OCI-M1 (cell line): ENCODE measurements at regions not wholly inside any gene's neighbourhood (a gene's known extent, or its start where the extent isn't known, plus 50 kb on each side); places are given as distances from the start of the nearest gene placed in this dataset.

Experiments
- DNase-seq: peaks from one replicate; lab custom pipeline; 2025; lab: John Stamatoyannopoulos, UW

DNA sequence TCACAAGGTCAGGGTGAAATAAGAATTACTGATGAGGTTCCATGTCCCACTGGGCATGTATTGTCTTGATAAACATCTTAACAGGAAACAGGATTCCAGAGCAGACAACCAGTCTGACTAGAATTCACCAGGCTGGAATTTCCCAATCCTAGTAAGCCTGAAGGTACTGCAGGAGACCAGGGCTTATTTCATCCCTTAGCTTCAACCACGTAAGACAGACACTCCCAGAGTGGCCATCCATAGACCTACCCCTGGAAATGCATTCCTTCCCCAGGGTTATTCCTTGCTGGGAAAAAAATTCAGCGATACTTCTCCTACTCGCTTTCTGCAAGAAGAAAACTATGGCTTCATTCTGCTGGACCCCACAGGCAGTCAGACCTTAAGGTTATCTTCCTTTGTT is 785.4 kb downstream of the NR2F1-AS1 start:
- no peak for DNase-seq

DNA sequence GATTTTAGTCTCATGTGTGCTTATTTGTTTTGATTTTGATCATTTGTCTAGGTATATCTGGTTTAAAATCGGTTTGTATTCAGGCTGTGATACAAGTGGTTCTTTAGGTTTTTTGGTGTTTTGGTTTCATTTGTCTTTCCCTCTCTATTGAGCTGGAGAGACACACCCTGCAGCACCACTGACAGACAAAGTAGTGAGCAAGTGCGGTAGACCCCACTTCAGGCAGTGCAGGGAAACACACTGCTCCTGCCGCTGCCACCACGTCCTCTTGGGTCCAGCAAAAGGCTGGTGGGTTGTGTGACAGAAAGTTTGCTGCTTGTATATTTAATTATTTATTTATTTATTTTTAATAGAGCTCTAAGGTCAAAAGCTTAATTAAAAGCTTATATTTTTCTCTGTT is 801.0 kb downstream of the NR2F1-AS1 start:
- DNase-seq = no peak

DNA sequence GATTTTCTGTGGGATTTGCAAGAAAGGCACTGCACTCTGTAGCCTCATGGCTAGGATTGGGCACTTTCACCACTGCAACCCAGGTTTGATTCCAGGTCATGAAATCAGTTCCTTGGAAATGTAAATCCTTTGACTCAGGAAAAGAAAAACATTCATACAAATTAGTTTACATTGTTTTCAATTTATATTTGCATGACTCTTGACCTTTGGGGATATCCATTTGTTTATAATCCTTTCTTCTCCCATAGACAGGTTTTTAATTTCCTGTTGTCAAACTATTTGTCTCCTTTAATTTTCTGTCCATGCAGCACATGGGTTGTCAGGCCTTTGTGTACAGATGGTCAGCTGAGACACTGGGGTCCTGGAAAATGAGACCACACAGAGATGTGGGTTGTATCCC is 801.5 kb downstream of the NR2F1-AS1 start:
- no peak for DNase-seq

DNA sequence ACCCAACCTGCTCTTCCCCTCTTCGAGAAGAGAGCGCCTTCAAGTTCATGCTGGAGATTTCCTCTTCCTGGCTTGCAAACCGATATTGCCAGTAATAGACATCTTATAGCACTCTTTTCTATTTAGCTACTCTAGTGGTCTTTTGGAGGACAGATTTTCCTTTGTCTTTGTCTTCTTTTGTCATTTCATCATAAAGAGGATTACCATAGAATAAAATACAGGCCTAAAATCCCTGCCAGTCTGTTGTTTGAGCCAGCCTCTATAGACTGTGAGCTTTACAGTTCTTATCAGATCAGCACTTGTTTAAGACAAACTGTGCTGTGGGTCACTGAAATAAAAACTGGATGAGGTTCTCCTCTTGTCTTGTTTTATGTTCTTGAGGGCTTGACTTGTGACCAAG is 802.8 kb downstream of the NR2F1-AS1 start:
- peak; percentile 12 for DNase-seq

DNA sequence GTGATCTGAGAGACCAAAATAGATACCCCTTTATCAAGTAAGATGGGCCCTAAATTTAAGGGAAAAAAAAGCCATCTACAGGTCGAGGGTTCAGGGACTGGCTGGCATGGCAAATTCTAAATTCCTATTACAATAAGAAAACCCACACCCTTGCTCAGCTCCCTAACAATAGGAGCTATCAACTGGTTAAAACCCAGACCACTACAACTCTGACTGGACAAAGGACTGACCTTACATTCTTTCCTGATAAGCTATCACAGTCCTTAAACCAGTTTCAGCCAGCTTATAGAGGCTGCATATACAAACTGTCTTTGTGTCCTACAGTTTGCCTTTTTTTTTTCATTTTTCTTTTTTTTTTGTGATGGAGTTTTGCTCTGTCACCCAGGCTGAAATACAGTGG is 803.6 kb downstream of the NR2F1-AS1 start:
- peak; percentile 65 for DNase-seq

DNA sequence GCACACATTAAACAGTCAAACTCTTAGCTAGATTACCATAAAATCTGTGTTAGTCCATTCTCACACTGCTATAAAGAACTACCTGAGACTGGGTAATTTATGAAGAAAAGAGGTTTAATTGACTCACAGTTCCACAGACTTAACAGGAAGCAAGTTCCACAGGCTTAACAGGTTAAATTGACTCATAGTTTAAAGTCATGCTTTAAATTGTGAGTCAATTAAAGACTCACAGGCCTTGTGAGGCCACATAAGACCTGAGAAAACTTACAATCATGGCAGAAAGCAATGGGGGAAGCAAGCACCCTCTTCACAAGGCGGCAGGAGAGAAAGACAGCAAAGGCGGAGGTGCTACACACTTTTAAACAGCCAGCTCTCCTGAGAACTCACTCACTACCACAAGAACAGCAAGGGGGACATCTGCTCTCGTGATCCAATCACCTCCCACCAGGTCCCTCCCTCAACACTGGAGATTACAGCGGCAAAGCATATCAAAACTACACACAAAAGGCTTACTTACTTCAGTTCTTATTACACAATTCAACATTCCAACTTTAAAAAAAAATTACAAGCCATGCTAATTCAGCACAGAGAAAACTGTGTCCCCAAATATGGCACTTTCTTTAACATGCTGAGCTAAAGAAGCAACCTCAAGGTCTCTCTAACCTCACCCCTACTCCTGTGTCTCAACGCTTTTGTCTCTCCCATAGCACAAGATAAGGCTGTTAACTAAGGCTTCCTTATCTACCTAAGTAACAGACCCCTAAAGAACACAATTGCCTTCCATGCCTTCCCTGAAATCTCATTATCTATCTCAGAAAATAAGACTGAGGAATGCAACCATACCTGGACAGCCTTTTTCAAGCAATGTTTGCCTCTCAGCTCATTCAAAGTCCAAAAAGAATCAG is 805.1 kb downstream of the NR2F1-AS1 start:
- peak; percentile 18 for DNase-seq

DNA sequence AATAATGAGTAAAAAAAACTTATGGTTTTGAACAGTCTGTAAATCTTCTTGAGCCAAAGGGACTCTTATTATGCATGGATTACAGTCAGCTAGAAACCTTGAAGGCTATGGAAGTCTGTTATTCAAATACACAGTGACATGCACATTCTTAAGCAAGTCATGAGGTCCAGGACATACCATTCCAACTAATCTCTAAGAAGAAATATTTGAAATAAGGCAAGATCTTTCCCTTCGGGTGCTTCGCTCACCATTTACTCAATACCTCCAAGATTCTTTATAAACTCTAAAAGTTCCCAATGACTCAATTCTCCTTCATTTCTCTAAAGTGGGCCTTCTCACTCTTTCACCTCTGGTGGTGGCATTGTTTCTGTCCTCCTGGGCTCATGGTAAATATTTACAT is 811.0 kb downstream of the NR2F1-AS1 start:
- DNase-seq = no peak

DNA sequence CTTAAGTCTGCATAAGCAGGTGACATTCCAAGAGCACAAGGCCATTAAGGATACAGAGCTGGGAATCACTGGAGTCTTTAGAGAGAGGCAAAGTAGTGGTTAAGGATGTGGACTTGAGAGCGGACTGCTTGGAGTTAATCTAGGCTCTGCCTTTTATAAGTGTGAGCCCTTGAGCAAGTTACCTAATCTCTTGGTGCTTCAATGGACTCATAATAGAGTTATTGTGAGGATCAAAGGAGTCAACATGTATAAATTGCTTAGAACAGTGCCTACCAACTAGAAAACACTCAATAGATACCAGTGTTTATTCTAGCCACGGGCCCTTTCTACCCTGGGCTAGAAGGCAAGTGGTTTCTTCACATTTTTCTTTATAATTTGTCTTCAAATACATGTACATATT is 819.4 kb downstream of the NR2F1-AS1 start:
- no peak for DNase-seq

DNA sequence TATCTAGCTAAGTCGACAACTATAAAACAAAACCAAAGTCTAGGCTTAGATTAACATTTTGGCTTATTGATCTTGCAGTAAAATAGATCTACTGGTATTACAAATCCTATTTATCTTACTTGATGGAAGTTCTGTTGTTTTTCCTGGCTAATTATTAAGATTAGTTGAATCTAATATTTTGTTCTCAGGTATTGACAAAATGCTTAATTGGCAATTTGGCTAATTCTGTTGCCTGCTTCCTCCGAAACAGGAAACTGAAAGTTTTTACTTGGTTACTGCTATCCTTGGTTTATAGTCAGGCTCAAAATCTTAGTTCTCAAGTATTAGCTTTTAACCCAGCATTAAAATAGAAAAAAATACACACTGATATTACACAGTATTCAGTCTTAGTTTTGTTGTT is 820.5 kb downstream of the NR2F1-AS1 start:
- no peak for DNase-seq

DNA sequence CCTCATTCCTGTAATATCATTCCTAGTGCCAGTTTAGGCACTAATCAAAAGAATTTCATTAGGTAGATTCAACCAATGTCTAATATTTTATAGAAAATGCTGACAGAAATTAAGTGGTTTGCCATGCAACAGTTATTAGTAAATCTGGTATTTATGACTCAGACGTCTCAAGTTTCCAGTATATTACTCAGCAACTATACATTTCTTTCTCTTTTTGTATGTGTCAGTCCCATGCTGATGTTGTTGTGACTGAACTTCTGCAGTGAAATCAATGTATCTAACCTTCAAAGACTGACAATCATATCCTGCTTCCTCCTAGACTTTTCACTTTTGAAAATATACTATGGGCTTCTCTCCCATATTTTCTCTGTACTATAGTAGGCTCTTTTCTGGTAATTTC is 822.5 kb downstream of the NR2F1-AS1 start:
- DNase-seq = no peak

DNA sequence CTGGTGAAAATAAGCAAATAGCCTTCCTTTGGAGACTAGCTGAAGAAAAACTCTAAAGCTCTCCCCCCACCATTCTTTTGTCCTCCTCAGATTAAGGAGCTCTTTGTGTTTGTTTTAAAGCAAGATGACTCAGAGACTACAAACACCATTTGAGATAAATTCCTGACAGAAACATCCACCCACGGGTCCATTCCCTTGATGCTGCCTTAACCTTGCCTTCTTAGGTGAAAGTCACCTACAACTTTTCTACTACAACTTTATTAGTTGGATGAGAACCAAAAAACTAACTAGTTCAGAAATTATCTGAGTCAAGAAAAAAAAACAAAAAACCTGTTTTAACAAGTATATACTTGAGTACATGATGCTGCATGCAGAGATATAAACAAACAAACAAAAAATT is 831.1 kb downstream of the NR2F1-AS1 start:
- no peak for DNase-seq

DNA sequence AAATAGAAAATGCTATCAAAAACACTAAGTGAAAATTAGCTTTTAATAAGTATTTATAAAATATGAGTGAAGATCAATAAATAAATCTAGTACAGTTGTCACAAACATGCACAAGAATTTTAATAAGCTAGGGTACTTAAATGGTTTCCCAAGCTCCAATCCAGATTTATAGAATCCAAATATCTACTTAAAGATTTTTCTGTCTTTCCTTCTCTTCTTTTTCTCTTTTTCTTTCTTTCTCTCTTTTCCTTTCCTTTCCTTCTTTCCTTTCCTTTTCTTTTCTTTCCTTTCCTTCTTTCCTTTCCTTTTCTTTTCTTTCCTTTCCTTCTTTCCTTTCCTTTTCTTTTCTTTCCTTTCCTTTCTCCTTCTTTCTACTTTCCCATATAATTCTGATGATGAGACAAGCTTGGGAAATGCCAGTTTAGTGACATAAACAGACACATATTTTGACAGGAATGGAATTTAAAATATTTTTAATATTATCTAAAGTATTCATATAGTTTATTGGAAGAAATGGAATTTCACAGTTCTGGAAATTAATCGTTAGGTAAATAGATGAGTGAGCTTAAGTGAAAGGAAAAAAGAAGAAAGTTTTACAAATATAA is 832.8 kb downstream of the NR2F1-AS1 start:
- no peak for DNase-seq

DNA sequence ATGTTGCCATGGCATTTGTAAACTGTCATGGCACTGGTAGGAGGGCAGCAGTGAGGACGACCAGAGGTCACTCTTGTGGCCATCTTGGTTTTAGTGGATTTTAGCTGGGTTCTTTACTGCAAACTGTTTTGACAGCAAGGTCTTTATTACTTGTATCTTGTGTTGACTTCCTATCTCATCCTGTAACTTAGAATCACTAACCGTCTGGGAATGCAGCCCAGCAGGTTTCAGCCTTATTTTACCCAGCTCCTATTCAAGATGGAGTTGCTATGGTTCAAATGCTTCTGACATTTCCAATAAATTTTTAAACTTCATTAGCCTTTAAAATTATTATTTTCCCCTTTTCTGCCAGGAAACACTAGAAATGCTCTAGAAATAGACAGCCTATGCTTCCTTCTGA is 839.1 kb downstream of the NR2F1-AS1 start:
- DNase-seq = no peak

DNA sequence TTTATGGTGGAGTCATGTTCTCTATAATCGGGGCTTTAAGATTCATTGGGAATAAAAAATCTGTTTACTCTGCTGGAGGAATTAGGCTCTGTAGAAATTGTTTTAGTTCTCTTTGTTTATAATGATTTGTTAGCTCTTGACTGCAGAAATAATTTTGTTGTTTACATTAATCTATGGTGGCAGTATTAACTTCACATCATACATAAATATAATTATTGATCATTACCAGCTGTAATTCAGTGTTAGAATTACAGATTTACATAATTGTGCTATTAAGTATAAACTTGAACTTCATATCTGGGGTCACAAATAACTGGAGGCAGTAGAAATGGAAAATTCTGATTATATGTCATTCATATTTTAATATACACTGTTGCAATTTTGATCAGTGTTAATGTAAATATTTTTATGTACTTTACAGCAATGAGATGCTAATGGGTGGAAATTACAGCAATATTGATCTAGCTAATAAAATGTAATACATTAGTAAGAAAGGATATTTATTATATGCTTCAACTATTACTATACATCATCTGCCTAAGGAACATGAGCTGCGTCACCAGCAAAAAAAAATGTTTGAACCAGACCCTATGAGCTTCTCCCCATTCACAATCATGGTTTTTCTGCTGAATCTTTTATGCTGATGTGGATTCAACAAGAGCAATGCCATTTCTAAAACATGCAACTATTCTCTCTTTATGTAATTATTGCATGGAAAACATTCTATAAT is 846.6 kb downstream of the NR2F1-AS1 start:
- no peak for DNase-seq

DNA sequence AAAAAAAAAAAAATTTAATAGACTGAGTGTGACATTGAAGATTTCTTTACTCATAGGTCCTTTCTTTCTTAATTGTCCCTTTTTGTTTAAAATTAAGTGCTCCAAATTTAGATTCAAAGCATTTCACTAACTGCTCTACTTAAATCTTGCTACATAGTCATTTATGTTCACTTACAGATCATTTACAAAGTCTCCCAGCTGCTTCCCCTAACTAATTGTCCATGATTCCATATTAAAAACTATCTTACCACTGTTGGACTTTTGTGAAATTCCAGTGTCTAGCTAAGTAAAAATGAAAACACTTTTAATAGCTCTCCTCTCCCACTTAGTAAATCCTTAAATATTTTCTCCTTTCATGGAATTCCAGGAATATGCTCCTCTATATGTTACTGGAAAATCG is 850.5 kb downstream of the NR2F1-AS1 start:
- DNase-seq = no peak

DNA sequence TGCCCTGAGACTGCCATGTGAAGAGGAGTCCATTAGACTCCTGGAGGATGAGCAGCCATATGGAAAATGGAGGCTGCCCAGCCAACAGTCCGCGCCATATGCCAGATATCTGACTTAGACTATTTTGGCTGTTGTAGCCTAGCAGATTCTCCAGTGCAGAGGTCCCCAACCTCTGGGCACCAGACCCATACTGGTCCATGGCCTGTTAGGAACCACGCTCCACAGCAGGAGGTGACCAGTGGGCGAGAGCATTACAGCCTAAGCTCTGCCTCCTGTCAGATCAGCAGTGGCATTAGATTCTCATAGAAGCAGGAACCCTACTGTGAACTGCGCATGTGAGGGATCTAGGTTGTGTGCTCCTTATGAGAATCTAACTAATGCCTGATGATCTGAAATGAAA is 851.9 kb downstream of the NR2F1-AS1 start:
- DNase-seq = no peak

DNA sequence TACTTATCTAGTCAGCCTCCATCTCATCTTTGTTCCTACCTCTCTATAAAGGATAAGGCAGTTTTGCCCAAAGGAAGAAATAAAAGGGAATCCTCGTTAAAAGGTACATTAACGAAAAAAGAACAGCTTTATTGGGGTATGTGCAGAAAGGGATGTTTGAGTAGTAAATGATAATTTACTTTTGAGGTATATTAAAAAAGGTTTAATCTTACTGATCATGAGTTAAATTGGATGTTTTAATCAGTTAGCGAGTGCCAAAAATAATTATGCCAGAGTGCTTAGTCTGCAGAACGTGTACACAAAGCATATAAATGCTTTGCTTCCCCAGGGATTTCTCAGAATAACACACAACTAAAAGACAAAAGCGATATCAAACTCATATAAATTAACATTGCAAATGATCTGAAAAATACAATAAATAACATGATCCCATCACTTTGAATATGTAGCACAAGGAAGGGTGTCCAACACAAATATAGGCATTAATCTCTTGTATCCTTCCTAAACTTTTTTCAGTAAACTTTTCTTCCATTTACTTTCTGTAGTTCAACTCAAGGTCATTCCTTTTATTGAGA is 865.0 kb downstream of the NR2F1-AS1 start:
- no peak for DNase-seq

DNA sequence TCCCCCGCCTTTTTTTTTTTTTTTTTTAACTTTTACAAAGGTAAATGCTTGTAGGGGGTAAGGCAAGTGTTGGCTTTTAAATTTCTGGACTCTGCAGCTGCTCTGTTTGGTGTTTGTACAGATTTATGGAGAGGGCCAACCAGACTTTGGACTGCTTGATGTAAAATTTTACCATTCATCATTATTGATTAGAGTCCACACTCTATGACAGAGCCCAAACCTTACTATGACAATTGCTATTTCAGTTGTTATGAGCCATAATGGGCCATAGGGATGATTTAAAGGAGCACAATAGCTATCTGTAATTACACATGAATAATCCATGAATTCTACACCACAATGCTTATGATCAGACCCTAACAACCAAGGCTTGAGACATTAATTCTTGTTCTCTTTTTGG is 867.2 kb downstream of the NR2F1-AS1 start:
- no peak for DNase-seq

DNA sequence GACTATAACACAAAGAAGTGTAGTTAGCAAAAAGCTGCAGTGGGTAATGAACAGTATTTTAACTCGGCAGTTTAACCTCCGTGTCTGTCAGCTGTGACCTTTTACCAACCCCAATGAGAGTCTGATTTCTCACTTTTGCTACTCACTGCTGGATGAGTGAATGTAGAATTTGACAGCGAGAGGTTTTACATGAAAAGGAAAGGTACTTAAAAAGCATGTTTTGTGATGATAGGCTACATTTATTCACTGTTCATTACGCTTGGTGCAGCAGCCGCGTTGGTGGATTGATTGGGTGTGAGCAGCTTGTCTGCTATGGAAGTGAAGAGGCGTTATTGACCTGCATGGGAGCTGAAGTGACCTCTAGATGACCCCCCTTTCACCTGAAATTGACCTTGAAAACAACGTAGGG is 867.7 kb downstream of the NR2F1-AS1 start:
- no peak for DNase-seq

DNA sequence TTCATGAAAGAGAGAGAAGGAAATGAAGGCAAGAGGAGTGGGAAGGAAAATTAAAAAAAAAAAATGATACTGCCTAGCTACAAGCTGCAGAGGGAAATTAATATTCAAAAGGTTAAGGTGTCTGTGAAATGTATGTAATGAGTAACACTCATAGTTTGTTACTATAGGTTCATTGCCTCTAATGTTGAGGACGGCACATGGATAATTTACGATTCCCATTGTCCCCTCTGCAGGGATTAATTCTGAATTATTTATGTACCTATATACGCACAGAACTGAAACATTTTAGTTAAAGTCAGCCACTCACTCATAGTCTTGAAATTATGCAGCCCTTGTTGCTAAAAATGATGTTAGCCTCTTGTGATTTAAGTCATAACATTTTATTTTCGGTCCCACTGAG is 869.1 kb downstream of the NR2F1-AS1 start:
- DNase-seq = no peak

DNA sequence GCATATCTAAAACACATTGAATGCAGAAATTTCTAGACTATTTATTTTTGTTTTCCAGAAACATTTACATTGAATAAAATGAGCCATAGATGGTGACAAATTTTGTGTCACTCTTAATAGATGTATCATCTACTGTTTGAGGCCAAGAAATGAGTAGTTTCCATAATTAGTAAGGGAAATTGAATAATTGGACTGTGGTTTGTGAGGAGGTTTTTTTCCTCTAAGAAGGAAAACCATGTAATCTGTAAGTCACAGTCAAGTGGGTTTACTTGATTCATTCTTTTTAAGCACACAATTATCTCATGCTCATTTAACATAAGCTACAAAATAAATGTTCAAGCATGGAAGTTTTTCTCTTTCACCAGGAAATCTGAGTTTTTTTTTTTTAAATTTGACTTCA is 876.4 kb downstream of the NR2F1-AS1 start:
- DNase-seq = no peak

DNA sequence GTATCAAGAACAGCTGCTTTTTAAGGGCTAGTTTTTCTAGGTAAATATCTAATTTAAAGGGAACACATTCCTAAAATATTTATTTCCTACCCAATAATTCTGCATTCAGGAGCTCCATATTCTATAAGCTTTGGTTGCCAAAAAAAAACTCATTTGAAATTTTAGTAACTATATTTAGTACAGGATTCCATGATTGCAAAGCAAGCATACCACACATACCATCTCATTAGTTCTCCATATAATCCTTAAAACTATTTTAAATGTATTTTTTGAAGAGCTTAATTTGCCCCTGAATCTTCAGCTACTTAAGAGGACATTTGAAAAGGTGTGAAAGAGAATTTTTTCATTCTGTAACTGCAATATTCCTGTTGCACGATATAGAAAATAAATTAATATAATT is 877.0 kb downstream of the NR2F1-AS1 start:
- DNase-seq = no peak
